ENCODE measurements at regions not wholly inside any gene's neighbourhood (a gene's known extent, or its start where the extent isn't known, plus 50 kb on each side); places are given as distances from the start of the nearest gene placed in this dataset.

GRCh38 chrX:26653050-26653449 is 437.1 kb downstream of the MAGEB5 start:
- TF ChIP-seq CTCF (IDR thresholded peaks at IDR 0.05), result no peak
- TF ChIP-seq POLR2A (IDR thresholded peaks at IDR 0.05), result no peak

Measured in Peyer's patch (tissue), 4 donors.